Activated CD4-positive, alpha-beta T cell treated with anti-CD3 and anti-CD28 coated beads, Interleukin-2, amount 10 ng/mL, durations not matched to agents 24 days and 14 days (primary cell): ENCODE measurements at regions not wholly inside any gene's neighbourhood (a gene's known extent, or its start where the extent isn't known, plus 50 kb on each side); places are given as distances from the start of the nearest gene placed in this dataset.

ENCODE experiments used
- DNase-seq: peaks from one replicate; pipeline ENCODE4 v3.0.0; 2022
- H3K27ac Mint-ChIP-seq: one replicate; pipeline ENCODE4 v1.8.0; 2022; ENCODE audit warnings: mild to moderate bottlenecking, mixed read lengths
- H3K27me3 Mint-ChIP-seq: one replicate; pipeline ENCODE4 v1.8.0; 2022; ENCODE audit warnings: mixed read lengths
- H3K36me3 Mint-ChIP-seq: one replicate; pipeline ENCODE4 v1.8.0; 2022; ENCODE audit warnings: low read depth, mild to moderate bottlenecking, mixed read lengths
- H3K4me1 Mint-ChIP-seq: one replicate; pipeline ENCODE4 v1.8.0; 2021; ENCODE audit warnings: mixed read lengths
- H3K4me3 Mint-ChIP-seq: one replicate; pipeline ENCODE4 v1.8.0; 2022; ENCODE audit warnings: mild to moderate bottlenecking, moderate library complexity, mixed read lengths
- H3K9me3 Mint-ChIP-seq: one replicate; pipeline ENCODE4 v1.8.0; 2021; ENCODE audit warnings: mixed read lengths
- intact Hi-C: fragments of 100-400 bp; cut with micrococcal nuclease; formaldehyde crosslinking; loops from one replicate; pipeline ENCODE4 v1.15.1; 2023

DNA sequence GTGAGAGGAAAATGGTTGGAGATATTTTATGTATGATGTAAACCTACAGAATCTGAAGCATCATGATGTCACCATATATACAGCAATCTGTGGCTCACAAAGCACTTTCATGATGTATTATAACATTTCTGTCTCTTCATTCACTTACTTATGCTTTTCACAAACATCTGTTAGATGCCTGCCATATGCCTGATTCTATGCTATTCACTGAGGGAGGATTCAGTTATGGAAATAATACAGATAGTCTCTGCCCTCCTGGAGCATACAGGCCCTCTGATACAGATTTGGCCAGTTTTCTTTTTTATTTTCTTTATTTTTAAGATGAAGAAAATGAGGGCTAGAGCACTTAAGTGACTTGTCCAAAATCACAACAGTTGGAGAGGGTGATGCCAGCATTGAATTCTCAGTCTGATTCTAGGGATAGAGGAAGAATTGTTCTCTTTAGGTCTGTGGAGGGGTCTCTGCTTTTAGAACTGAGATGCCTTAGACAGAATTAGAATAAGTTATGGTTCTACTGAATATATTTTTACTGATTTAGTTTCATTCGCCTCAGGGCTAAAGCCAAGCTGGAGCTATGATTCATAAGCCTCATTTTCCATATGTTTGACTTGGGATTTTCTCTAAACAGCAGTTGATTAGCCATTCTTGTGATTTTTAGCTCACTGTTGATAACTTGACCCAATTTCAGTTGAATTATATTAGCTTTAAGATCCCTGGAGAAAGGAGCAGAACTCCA is 636.4 kb downstream of the PRELID2 start:
- no peaks in the 10 kb centered on the region for H3K9me3 Mint-ChIP-seq
- H3K4me1 Mint-ChIP-seq = no peaks in the 10 kb centered on the region
- no peaks in the 10 kb centered on the region for H3K27me3 Mint-ChIP-seq
- H3K36me3 Mint-ChIP-seq = no peaks in the 10 kb centered on the region
- intact Hi-C loops = no loop called here
- H3K4me3 Mint-ChIP-seq = no peak overlapping the region
- DNase-seq = no peak
- H3K27ac Mint-ChIP-seq = no peak overlapping the region

DNA sequence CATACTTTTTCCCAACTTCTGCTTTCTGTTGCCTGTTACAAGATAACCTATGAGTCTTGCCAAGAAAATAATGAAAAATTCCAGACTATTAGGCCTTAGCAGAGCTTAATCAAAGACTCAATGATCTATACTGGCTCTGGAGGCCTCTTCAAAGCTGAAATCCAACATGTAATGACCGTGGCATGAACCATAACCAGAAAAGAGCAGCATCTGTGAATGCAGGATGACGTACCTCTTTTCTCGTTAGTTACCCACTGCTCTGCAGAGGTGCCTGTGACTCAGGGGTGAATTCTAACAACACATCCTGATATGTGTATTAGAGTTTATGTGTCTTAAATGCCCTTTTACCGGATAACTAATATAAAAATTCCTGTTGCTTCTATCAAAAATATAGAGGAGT is 645.4 kb downstream of the PRELID2 start:
- Mint-ChIP-seq H3K36me3 (no peaks in the 10 kb centered on the region), H3K27me3 (no peaks in the 10 kb centered on the region), H3K9me3 (peaks cover 3% of the 10 kb centered on the region), H3K4me1 (no peaks in the 10 kb centered on the region), H3K27ac (no peak overlapping the region), H3K4me3 (no peak overlapping the region)
- intact Hi-C loops = no loop called here
- DNase-seq = no peak

GRCh38 chr5:145180371-145180770 is 654.8 kb downstream of the PRELID2 start:
- no peak overlapping the region for H3K4me3 Mint-ChIP-seq
- H3K27me3 Mint-ChIP-seq = no peaks in the 10 kb centered on the region
- intact Hi-C loops = no loop called here
- no peak for DNase-seq
- no peaks in the 10 kb centered on the region for H3K4me1 Mint-ChIP-seq
- no peaks in the 10 kb centered on the region for H3K36me3 Mint-ChIP-seq
- H3K9me3 Mint-ChIP-seq = no peaks in the 10 kb centered on the region
- H3K27ac Mint-ChIP-seq = no peak overlapping the region

DNA sequence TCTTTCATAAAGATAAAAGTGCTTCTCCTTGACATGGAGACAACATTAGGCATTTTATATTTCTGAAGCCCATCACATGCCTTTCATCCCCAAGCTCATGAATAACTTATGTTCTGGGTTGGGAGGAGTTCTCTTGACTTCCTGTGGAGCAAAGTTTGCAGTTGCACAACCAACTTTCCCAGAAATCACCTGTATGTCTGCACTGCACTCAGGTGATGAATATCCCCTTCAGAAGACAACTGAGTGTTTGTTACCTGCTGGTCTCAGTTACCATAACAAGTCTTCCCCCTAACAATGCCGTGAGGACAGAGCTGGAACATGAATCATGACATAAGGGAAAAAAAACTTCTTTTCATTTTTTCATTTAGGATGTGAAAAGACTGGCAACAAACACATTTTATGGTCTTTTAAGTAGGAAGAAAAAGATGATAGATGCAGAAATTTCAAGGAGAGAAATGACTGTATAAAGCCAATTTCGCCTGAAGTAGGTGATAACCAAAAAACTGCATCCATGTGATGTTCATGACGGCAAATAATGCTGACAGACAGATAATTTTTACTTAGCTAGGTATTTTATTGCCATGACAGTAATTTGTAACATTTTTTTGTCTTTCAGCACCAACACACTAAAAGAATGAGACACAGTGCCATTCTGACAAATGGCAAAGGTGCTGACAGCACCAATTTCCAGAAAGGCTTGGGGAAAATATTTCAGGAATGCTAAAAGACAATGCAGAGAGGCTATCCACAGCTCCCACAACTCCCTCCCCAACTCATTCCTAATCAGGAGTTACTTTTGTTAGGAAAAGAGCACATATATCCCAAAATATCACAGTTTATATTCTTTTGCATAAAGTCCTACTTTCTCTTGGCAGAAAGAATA is 656.3 kb downstream of the PRELID2 start:
- no peaks in the 10 kb centered on the region for H3K36me3 Mint-ChIP-seq
- H3K27me3 Mint-ChIP-seq = no peaks in the 10 kb centered on the region
- intact Hi-C loops = no loop called here
- no peak for DNase-seq
- no peaks in the 10 kb centered on the region for H3K4me1 Mint-ChIP-seq
- H3K9me3 Mint-ChIP-seq = no peaks in the 10 kb centered on the region
- H3K27ac Mint-ChIP-seq = no peak overlapping the region
- H3K4me3 Mint-ChIP-seq = no peak overlapping the region

- no peak for DNase-seq
- H3K27me3 Mint-ChIP-seq = no peaks in the 10 kb centered on the region
- H3K27ac Mint-ChIP-seq = no peak overlapping the region
- H3K4me3 Mint-ChIP-seq = no peak overlapping the region
- no peaks in the 10 kb centered on the region for H3K36me3 Mint-ChIP-seq
- no peaks in the 10 kb centered on the region for H3K4me1 Mint-ChIP-seq
- H3K9me3 Mint-ChIP-seq = no peaks in the 10 kb centered on the region
- intact Hi-C loops = no loop called here
Measured at GRCh38 chr5:145176041-145176440, 659.1 kb downstream of the PRELID2 start.

DNA sequence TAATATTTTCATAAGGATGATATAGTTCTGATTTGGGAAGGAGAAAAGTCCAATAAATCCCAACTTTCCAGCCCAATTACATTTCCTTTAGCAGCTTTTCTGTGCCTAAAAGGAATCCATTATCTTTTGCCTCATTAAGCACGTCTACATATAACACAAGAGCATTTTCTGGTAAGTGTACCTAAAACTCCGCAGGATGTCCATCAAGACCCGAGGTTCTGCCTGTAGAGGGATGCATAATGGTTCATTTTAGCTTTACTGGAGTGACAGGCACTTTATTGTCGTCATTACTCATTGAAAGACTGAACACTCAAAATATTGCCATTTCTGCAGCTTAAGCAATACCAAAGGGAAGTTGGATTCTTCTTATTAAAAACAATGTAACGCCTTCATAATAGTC is 669.0 kb downstream of the PRELID2 start:
- H3K27me3 Mint-ChIP-seq = no peaks in the 10 kb centered on the region
- DNase-seq = no peak
- intact Hi-C loops = no loop called here
- no peaks in the 10 kb centered on the region for H3K36me3 Mint-ChIP-seq
- no peaks in the 10 kb centered on the region for H3K9me3 Mint-ChIP-seq
- no peaks in the 10 kb centered on the region for H3K4me1 Mint-ChIP-seq
- H3K27ac Mint-ChIP-seq = no peak overlapping the region
- H3K4me3 Mint-ChIP-seq = no peak overlapping the region

DNA sequence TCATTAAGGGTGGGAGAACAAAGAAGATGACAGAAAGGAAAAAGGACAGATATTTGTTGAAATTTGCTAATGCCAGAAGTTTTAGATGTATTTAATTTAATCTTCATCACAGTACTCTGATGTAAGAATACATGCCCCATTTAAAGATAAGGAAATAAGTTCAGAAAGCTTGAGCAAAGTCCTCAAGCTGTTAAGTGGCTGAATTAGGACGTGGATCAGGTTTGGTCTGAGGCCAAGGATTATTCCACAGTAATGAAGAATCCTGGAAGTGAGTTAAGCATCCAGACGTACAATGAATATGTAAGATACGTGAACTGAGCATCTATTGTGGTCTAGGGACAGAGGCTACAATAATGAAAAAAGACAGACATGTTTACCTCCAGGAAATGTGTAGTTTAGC is 671.3 kb downstream of the PRELID2 start:
- Mint-ChIP-seq H3K27ac (no peak overlapping the region), H3K27me3 (no peaks in the 10 kb centered on the region), H3K4me3 (no peak overlapping the region), H3K4me1 (no peaks in the 10 kb centered on the region), H3K9me3 (no peaks in the 10 kb centered on the region), H3K36me3 (no peaks in the 10 kb centered on the region)
- intact Hi-C loops = no loop called here
- DNase-seq = no peak

- no peak overlapping the region for H3K4me3 Mint-ChIP-seq
- intact Hi-C loops = no loop called here
- H3K36me3 Mint-ChIP-seq = no peaks in the 10 kb centered on the region
- no peak overlapping the region for H3K27ac Mint-ChIP-seq
- DNase-seq = no peak
- H3K4me1 Mint-ChIP-seq = no peaks in the 10 kb centered on the region
- H3K9me3 Mint-ChIP-seq = no peaks in the 10 kb centered on the region
- H3K27me3 Mint-ChIP-seq = no peaks in the 10 kb centered on the region
Measured at GRCh38 chr5:145162626-145163025, 672.5 kb downstream of the PRELID2 start.

- Mint-ChIP-seq H3K4me1 (no peaks in the 10 kb centered on the region), H3K27ac (no peak overlapping the region), H3K27me3 (no peaks in the 10 kb centered on the region), H3K36me3 (no peaks in the 10 kb centered on the region), H3K4me3 (no peak overlapping the region), H3K9me3 (no peaks in the 10 kb centered on the region)
- DNase-seq = no peak
- intact Hi-C loops = no loop called here
Measured at GRCh38 chr5:145161391-145161790, 673.8 kb downstream of the PRELID2 start.

GRCh38 chr5:145160679-145161078 is 674.5 kb downstream of the PRELID2 start:
- Mint-ChIP-seq H3K4me3 (no peak overlapping the region), H3K27me3 (no peaks in the 10 kb centered on the region), H3K4me1 (no peaks in the 10 kb centered on the region), H3K9me3 (no peaks in the 10 kb centered on the region), H3K27ac (no peak overlapping the region), H3K36me3 (no peaks in the 10 kb centered on the region)
- DNase-seq = no peak
- intact Hi-C loops = no loop called here

DNA sequence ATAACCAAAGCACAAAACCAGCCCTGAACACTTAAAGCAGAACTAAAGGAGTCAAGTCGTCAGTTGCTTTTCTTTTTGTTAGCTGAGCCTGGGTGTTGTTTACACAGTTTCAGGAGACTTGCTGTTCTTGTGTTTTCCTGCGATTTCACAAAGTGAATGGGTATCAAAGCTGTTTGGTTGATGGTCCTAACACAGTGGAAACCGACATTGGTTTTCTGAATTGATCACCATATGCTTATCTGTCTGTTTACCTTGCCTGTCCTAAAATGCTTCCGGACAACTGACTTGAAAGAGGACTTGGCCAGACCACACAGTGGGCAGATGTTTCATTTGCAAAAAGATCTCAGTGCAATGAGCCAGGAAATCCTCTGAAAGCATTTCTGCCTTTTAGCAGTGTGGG is 676.4 kb downstream of the PRELID2 start:
- H3K4me1 Mint-ChIP-seq = no peaks in the 10 kb centered on the region
- H3K4me3 Mint-ChIP-seq = no peak overlapping the region
- no peak for DNase-seq
- intact Hi-C loops = no loop called here
- no peaks in the 10 kb centered on the region for H3K36me3 Mint-ChIP-seq
- H3K27ac Mint-ChIP-seq = no peak overlapping the region
- no peaks in the 10 kb centered on the region for H3K27me3 Mint-ChIP-seq
- no peaks in the 10 kb centered on the region for H3K9me3 Mint-ChIP-seq

DNA sequence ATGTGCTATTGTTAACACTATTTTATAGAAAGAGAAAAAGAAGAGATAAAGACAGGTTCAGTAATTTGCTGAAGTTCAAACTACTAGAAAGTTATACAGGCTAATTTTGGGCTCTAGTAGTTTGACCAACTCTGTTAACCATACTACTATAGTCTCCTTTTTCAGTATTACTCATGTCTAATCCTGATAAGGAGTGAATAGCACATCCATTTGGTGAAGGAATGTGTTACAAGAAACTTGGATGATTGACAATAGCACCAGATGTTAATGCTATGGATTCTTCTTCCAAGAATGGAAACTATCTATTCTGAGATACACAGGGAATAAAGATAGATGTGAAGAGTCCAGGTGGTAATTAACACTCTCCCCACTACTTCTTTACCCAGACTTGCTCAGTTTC is 677.3 kb downstream of the PRELID2 start:
- Mint-ChIP-seq H3K9me3 (no peaks in the 10 kb centered on the region), H3K4me1 (no peaks in the 10 kb centered on the region), H3K36me3 (no peaks in the 10 kb centered on the region), H3K4me3 (no peak overlapping the region), H3K27ac (no peak overlapping the region), H3K27me3 (no peaks in the 10 kb centered on the region)
- DNase-seq = no peak
- intact Hi-C loops = no loop called here

DNA sequence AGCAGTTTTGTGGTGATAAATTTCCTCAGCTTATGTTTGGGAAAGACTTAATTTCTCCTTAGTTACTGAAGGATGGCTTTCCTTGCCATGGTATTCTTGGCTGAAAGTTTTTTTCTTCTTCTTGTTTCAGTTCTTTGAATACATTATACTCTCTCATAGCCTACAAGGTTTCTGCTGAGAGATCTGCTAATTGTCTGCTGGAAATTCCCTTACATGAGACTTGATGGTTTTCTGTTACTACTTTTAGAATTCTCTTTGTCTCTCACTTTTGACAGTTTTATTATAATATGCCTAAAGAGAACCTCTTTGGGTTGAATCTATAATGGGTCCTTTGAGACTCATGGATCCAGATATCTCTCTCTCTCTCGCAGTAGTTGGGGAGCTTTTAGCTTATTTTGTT is 693.6 kb downstream of the PRELID2 start:
- H3K9me3 Mint-ChIP-seq = no peaks in the 10 kb centered on the region
- H3K27me3 Mint-ChIP-seq = no peaks in the 10 kb centered on the region
- no peaks in the 10 kb centered on the region for H3K4me1 Mint-ChIP-seq
- no peak for DNase-seq
- H3K4me3 Mint-ChIP-seq = no peak overlapping the region
- intact Hi-C loops = no loop called here
- no peaks in the 10 kb centered on the region for H3K36me3 Mint-ChIP-seq
- no peak overlapping the region for H3K27ac Mint-ChIP-seq

DNA sequence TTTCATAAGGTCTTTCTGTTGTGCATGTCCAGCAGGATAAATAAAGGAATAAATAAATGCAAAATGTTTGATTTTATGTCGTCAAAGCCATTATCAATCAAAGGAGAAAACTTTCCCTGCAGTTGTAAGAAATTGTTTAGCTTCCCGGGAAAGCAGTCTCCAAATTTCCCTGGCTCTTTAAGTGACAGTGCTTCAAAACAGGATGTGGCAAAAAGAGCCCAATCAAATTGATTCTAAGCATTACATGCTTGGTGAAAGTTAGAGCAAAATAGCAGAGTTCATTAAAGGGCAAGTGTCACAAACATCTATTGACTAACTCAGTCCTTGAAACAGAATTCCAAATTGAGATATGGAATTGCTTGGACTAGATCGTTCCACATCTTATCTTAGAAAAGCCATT is 704.1 kb downstream of the PRELID2 start:
- H3K4me3 Mint-ChIP-seq = no peak overlapping the region
- no peak overlapping the region for H3K27ac Mint-ChIP-seq
- no peak for DNase-seq
- intact Hi-C loops = no loop called here
- H3K9me3 Mint-ChIP-seq = no peaks in the 10 kb centered on the region
- H3K36me3 Mint-ChIP-seq = no peaks in the 10 kb centered on the region
- H3K27me3 Mint-ChIP-seq = no peaks in the 10 kb centered on the region
- no peaks in the 10 kb centered on the region for H3K4me1 Mint-ChIP-seq
